Fibroblast of lung (primary cell): ENCODE measurements at regions not wholly inside any gene's neighbourhood (a gene's known extent, or its start where the extent isn't known, plus 50 kb on each side); places are given as distances from the start of the nearest gene placed in this dataset.
A peak's percentile ranks its signal among the peaks of the same experiment; 100 is the strongest.

ENCODE experiments used
- DNase-seq, 2 donors: peaks; one replicate each; pipeline versions ENCODE4 v3.0.0 to v3.0.0-alpha.2; 2010; ENCODE audit warnings: low read depth in 2 of 2
- H2AFZ ChIP-seq: 2 replicates; pipeline ENCODE4 v1.5.1; 2012; ENCODE audit warnings: low read length, control low read depth, inconsistent platforms
- H3K27ac ChIP-seq: 2 replicates; pipeline ENCODE4 v1.5.1; 2011; ENCODE audit warnings: low read length, control low read depth; ENCODE audit not compliant: insufficient read depth
- H3K27me3 ChIP-seq: 2 replicates; pipeline ENCODE4 v1.5.1; 2011; ENCODE audit warnings: mild to moderate bottlenecking, low read length; ENCODE audit not compliant: control insufficient read depth, insufficient read depth
- H3K36me3 ChIP-seq: 2 replicates; pipeline ENCODE4 v1.5.1; 2011; ENCODE audit warnings: low read length; ENCODE audit not compliant: control insufficient read depth, insufficient read depth
- H3K4me1 ChIP-seq: 2 replicates; pipeline ENCODE4 v1.5.1; 2011; ENCODE audit warnings: low read length; ENCODE audit not compliant: control insufficient read depth, insufficient read depth; ENCODE audit errors: extremely low read depth
- H3K4me2 ChIP-seq: 2 replicates; pipeline ENCODE4 v1.5.1; 2011; ENCODE audit warnings: low read length, control low read depth; ENCODE audit not compliant: insufficient read depth; ENCODE audit errors: extremely low read depth
- H3K4me3 ChIP-seq, 4 experiments: fragments of 200-600 bp in 1 of 4; sonication (generic) in 1 of 4; replicated peaks in 1 of 4; 2 replicates each; pipeline ENCODE4 v1.5.1; 2011 to 2016; ENCODE audit warnings: low read length in 4 of 4, low read depth in 3 of 4, mild to moderate bottlenecking in 3 of 4, control low read depth in 2 of 4, inconsistent platforms in 1 of 4, mixed read lengths in 1 of 4; ENCODE audit not compliant: insufficient read depth in 1 of 4; ENCODE audit errors: control extremely low read depth in 1 of 4
- H3K79me2 ChIP-seq: 2 replicates; pipeline ENCODE4 v1.5.1; 2012; ENCODE audit warnings: mild to moderate bottlenecking, low read length, inconsistent platforms; ENCODE audit not compliant: control insufficient read depth, insufficient read depth
- H3K9ac ChIP-seq: 2 replicates; pipeline ENCODE4 v1.5.1; 2011; ENCODE audit warnings: mild to moderate bottlenecking, low read length, control low read depth; ENCODE audit not compliant: insufficient read depth
- H3K9me3 ChIP-seq: 2 replicates; pipeline ENCODE4 v1.5.1; 2012; ENCODE audit warnings: low read depth, low read length; ENCODE audit not compliant: control insufficient read depth, insufficient read depth
- H4K20me1 ChIP-seq: 2 replicates; pipeline ENCODE4 v1.5.1; 2011; ENCODE audit warnings: low read length; ENCODE audit not compliant: control insufficient read depth, insufficient read depth; ENCODE audit errors: extremely low read depth
- EZH2 ChIP-seq: IDR thresholded peaks from 2 replicates; pipeline ENCODE4 v1.5.1; 2012; ENCODE audit warnings: low read length, control low read depth, mild to moderate bottlenecking; ENCODE audit errors: missing control alignments
- TF ChIP-seq, protein P1 (sequence below), 2 donors: IDR thresholded peaks in 1 of 2; conservative IDR thresholded peaks in 1 of 2; 1 replicate in 1 of 2; 2 replicates in 1 of 2; pipeline ENCODE4 v1.5.1; 2011 to 2012; ENCODE audit warnings: low read length in 2 of 2, control low read depth in 1 of 2, inconsistent platforms in 1 of 2, low read depth in 1 of 2, mild to moderate bottlenecking in 1 of 2

DNA sequence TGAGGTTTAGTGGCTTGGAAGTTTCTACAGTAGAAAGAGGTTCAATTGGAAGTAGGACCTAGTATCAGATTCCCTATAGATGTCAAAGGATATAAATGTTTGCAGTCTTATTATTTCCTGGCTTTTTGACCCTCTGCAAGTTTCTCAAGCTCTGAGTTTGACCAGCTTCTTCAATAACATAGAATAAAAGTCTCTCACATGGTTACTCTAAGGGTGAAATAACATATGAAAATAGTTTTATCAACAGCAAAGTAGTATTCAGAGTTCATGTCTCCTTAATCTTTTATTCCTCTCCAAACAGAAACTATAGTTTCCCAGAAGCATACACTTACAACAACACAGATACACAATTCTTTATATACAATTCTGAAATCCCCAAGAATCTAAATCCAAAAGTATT is 132.9 kb upstream of the RND3 start:
- Histone ChIP-seq H3K79me2 (no peaks in the 10 kb centered on the region), H3K36me3 (no peaks in the 10 kb centered on the region), H3K9me3 (no peaks in the 10 kb centered on the region), H3K27me3 (no peaks in the 10 kb centered on the region), H3K4me3 (no peak overlapping the region), H2AFZ (no peak overlapping the region), H4K20me1 (no peaks in the 10 kb centered on the region), H3K4me2 (peak overlapping the region; percentile 33), H3K9ac (no peak overlapping the region), H3K27ac (peak overlapping the region; percentile 70), H3K4me1 (peaks cover 17% of the 10 kb centered on the region)
- TF ChIP-seq, protein P1, sequence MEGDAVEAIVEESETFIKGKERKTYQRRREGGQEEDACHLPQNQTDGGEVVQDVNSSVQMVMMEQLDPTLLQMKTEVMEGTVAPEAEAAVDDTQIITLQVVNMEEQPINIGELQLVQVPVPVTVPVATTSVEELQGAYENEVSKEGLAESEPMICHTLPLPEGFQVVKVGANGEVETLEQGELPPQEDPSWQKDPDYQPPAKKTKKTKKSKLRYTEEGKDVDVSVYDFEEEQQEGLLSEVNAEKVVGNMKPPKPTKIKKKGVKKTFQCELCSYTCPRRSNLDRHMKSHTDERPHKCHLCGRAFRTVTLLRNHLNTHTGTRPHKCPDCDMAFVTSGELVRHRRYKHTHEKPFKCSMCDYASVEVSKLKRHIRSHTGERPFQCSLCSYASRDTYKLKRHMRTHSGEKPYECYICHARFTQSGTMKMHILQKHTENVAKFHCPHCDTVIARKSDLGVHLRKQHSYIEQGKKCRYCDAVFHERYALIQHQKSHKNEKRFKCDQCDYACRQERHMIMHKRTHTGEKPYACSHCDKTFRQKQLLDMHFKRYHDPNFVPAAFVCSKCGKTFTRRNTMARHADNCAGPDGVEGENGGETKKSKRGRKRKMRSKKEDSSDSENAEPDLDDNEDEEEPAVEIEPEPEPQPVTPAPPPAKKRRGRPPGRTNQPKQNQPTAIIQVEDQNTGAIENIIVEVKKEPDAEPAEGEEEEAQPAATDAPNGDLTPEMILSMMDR (conservative IDR thresholded peaks at IDR 0.05 in 1 of 2, IDR thresholded peaks at IDR 0.05 in 1 of 2; ENCODE audit: low read depth in 1 of 2, low read length in 2 of 2), result no peak
- no peak for TF ChIP-seq EZH2
- no peak for DNase-seq

DNA sequence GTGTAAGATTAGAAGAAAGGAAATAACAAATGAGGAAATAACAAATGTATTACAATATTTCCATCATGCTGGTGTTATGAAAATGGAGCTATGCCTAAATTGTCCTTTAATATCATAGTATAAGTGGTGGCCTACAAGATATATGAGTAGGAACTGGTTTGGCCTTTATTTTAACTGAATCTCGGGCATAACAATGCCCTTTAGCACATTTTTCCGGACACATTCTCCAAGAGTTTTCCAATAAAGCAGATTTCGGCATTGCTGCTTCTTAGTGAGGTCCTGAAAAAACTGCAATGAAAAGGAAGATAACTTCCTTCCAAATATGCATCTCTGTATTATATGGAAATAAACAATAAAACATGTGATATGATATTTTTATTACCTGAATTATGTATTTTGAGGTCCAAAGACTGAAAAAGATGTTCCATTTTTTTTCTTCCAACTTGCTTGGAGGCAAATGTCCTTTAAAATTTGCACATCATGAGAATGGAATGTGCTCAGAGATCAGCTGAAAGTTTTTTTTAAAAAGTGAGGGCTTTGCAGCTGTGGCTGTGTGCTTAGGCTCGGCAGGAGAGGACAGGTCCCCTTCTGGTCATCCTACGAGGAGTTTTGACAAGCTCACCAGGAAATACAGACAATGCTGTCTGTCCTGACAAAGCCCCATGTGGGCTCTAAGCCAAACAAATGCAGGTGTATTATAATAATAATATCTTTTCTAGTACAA is 132.3 kb upstream of the RND3 start:
- TF ChIP-seq, protein P1 (conservative IDR thresholded peaks at IDR 0.05 in 1 of 2, IDR thresholded peaks at IDR 0.05 in 1 of 2; ENCODE audit: low read depth in 1 of 2, low read length in 2 of 2), result no peak
- no peak for TF ChIP-seq EZH2
- H3K27ac ChIP-seq, result peak overlapping the region; percentile 70
- H3K36me3 ChIP-seq, result no peaks in the 10 kb centered on the region
- no peaks in the 10 kb centered on the region for H3K27me3 ChIP-seq
- H2AFZ ChIP-seq, result no peak overlapping the region
- H3K9me3 ChIP-seq, result no peaks in the 10 kb centered on the region
- peak overlapping the region; percentile 33 for H3K4me2 ChIP-seq
- H3K4me3 ChIP-seq, result no peak overlapping the region
- DNase-seq, result peak; percentile 73 to 82
- no peak overlapping the region for H3K9ac ChIP-seq
- H3K4me1 ChIP-seq, result peaks cover 17% of the 10 kb centered on the region
- H4K20me1 ChIP-seq, result no peaks in the 10 kb centered on the region
- no peaks in the 10 kb centered on the region for H3K79me2 ChIP-seq

DNA sequence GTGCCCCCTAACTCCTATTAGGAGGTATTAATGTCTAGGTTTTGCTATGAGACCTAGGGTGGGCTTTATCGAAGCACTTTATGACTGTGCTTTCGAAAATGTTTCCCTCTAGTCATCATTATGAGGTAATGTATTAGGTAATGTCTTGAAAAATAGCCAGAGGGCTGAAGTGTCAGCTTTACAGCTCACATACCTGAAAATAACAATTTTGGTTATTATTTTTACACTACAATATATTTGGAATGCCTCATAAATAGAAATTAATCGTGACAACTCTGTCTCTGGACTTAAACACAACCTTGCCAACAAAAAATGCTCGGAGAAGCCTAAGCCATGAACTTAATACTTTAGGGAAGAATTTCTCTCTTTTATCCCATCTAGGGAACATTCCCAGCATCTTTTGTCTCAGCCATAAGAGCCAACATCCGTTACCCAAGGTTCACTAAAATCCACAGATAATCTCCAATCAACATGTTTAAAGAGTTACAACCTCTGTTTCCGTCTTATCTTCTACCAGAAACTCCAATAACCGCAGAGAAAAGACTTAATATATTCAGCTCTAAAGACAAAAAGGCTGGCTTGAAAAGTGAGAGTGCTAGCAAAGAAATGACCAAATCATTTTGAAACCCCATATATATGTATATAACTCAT is 130.9 kb upstream of the RND3 start:
- no peak overlapping the region for H3K27ac ChIP-seq
- TF ChIP-seq, protein P1 (conservative IDR thresholded peaks at IDR 0.05 in 1 of 2, IDR thresholded peaks at IDR 0.05 in 1 of 2; ENCODE audit: low read depth in 1 of 2, low read length in 2 of 2), result no peak
- TF ChIP-seq EZH2, result no peak
- no peak overlapping the region for H3K4me2 ChIP-seq
- no peaks in the 10 kb centered on the region for H3K36me3 ChIP-seq
- no peaks in the 10 kb centered on the region for H3K79me2 ChIP-seq
- H3K4me1 ChIP-seq, result peaks cover 15% of the 10 kb centered on the region
- H4K20me1 ChIP-seq, result no peaks in the 10 kb centered on the region
- H3K9me3 ChIP-seq, result no peaks in the 10 kb centered on the region
- H3K4me3 ChIP-seq, result no peak overlapping the region
- H3K27me3 ChIP-seq, result no peaks in the 10 kb centered on the region
- no peak overlapping the region for H2AFZ ChIP-seq
- DNase-seq, result peak in 1 of 2 donors; percentile 70
- H3K9ac ChIP-seq, result no peak overlapping the region
